ENCODE measurements at regions not wholly inside any gene's neighbourhood (a gene's known extent, or its start where the extent isn't known, plus 50 kb on each side); places are given as distances from the start of the nearest gene placed in this dataset.

DNA sequence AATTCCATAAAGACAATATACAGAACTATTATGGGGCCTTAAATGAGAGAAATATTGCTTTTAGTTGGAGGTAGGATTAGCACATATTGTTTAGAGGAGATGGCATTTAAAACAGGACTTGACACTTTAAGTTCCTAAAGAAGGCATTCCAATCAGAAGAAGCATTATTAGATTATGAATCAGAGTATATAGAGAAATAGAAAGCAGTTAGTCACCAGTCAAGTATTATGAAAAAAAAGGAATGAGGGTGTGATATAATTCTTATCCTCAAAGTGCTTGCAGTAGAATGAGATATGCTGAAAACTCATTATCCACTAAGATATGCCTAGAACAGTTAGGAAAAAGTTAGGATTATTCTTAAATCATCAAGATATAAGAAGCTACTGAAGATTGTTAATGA lies 456.2 kb downstream of the ZNF385D start:
- H3K79me2 ChIP-seq (replicated peaks; ENCODE audit: insufficient read depth, low read length) = no peaks in the 10 kb centered on the region
- no peaks in the 10 kb centered on the region for H3F3A ChIP-seq (ENCODE audit: insufficient read depth, low read length, poor library complexity, severe bottlenecking)
- H2AFZ ChIP-seq (ENCODE audit: low read depth, low read length) = no peak overlapping the region
- no peak overlapping the region for H3K4me2 ChIP-seq (ENCODE audit: low read length)
- no peak overlapping the region for H3K9ac ChIP-seq (ENCODE audit: low read length)
- no peaks in the 10 kb centered on the region for H3K9me3 ChIP-seq (ENCODE audit: low read length)
- H3K27me3 ChIP-seq (ENCODE audit: insufficient read depth, low read depth, low read length) = no peaks in the 10 kb centered on the region
- no peaks in the 10 kb centered on the region for H4K20me1 ChIP-seq (ENCODE audit: insufficient read depth)
- no peak overlapping the region for H3K27ac ChIP-seq (ENCODE audit: low read length)
- TF ChIP-seq MXI1 (conservative IDR thresholded peaks at IDR 0.05; ENCODE audit: poor library complexity, severe bottlenecking) = no peak
- TF ChIP-seq RAD21 (conservative IDR thresholded peaks at IDR 0.05) = no peak
- TF ChIP-seq POLR2AphosphoS5 (IDR thresholded peaks at IDR 0.05) = no peak
- TF ChIP-seq EZH2 (IDR thresholded peaks at IDR 0.05; ENCODE audit: borderline replicate concordance, insufficient read depth, low read length, poor library complexity, severe bottlenecking) = no peak
- TF ChIP-seq EP300 (conservative IDR thresholded peaks at IDR 0.05; ENCODE audit: poor library complexity, severe bottlenecking) = no peak
- TF ChIP-seq, protein P1, sequence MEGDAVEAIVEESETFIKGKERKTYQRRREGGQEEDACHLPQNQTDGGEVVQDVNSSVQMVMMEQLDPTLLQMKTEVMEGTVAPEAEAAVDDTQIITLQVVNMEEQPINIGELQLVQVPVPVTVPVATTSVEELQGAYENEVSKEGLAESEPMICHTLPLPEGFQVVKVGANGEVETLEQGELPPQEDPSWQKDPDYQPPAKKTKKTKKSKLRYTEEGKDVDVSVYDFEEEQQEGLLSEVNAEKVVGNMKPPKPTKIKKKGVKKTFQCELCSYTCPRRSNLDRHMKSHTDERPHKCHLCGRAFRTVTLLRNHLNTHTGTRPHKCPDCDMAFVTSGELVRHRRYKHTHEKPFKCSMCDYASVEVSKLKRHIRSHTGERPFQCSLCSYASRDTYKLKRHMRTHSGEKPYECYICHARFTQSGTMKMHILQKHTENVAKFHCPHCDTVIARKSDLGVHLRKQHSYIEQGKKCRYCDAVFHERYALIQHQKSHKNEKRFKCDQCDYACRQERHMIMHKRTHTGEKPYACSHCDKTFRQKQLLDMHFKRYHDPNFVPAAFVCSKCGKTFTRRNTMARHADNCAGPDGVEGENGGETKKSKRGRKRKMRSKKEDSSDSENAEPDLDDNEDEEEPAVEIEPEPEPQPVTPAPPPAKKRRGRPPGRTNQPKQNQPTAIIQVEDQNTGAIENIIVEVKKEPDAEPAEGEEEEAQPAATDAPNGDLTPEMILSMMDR (IDR thresholded peaks at IDR 0.05; ENCODE audit: poor library complexity, severe bottlenecking) = no peak
- no peak for TF ChIP-seq TAF1 (IDR thresholded peaks at IDR 0.05; ENCODE audit: low read depth)
- TF ChIP-seq, protein P2, sequence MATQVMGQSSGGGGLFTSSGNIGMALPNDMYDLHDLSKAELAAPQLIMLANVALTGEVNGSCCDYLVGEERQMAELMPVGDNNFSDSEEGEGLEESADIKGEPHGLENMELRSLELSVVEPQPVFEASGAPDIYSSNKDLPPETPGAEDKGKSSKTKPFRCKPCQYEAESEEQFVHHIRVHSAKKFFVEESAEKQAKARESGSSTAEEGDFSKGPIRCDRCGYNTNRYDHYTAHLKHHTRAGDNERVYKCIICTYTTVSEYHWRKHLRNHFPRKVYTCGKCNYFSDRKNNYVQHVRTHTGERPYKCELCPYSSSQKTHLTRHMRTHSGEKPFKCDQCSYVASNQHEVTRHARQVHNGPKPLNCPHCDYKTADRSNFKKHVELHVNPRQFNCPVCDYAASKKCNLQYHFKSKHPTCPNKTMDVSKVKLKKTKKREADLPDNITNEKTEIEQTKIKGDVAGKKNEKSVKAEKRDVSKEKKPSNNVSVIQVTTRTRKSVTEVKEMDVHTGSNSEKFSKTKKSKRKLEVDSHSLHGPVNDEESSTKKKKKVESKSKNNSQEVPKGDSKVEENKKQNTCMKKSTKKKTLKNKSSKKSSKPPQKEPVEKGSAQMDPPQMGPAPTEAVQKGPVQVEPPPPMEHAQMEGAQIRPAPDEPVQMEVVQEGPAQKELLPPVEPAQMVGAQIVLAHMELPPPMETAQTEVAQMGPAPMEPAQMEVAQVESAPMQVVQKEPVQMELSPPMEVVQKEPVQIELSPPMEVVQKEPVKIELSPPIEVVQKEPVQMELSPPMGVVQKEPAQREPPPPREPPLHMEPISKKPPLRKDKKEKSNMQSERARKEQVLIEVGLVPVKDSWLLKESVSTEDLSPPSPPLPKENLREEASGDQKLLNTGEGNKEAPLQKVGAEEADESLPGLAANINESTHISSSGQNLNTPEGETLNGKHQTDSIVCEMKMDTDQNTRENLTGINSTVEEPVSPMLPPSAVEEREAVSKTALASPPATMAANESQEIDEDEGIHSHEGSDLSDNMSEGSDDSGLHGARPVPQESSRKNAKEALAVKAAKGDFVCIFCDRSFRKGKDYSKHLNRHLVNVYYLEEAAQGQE (IDR thresholded peaks at IDR 0.05; ENCODE audit: borderline replicate concordance) = no peak
- no peak for TF ChIP-seq SMC3 (conservative IDR thresholded peaks at IDR 0.05; ENCODE audit: poor library complexity)
- H3K36me3 ChIP-seq (ENCODE audit: insufficient read depth, low read length) = no peaks in the 10 kb centered on the region
- H3K9me2 ChIP-seq (ENCODE audit: insufficient read depth, low read length) = no peaks in the 10 kb centered on the region
- H3K4me3 ChIP-seq (ENCODE audit: low read length) = no peak overlapping the region

DNA sequence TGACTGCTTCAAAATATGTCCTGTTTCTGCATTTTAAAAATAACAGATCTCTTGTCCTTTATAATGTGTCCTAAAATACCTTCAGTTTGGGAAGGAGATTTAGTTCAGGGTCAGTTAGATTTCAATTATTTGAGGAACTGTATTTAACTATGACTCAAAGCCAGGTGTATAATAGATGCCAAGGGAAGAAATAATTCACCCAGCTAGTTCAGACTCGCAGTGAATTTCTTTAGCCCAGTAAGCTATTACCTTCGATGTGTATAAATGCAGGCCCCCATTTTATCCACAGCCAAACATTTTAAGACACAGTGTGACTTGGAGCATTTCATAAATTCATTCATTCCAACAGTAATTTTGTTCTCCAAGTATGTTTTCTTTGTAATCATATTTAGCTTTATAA lies 458.0 kb downstream of the ZNF385D start:
- H3K36me3 ChIP-seq (ENCODE audit: insufficient read depth, low read length) = no peaks in the 10 kb centered on the region
- no peak overlapping the region for H3K4me2 ChIP-seq (ENCODE audit: low read length)
- no peaks in the 10 kb centered on the region for H3K9me2 ChIP-seq (ENCODE audit: insufficient read depth, low read length)
- H3K27ac ChIP-seq (ENCODE audit: low read length) = no peak overlapping the region
- no peaks in the 10 kb centered on the region for H3K27me3 ChIP-seq (ENCODE audit: insufficient read depth, low read depth, low read length)
- no peaks in the 10 kb centered on the region for H3K9me3 ChIP-seq (ENCODE audit: low read length)
- H3K79me2 ChIP-seq (replicated peaks; ENCODE audit: insufficient read depth, low read length) = no peaks in the 10 kb centered on the region
- H3F3A ChIP-seq (ENCODE audit: insufficient read depth, low read length, poor library complexity, severe bottlenecking) = no peaks in the 10 kb centered on the region
- TF ChIP-seq RAD21 (conservative IDR thresholded peaks at IDR 0.05) (no peak), EP300 (conservative IDR thresholded peaks at IDR 0.05; ENCODE audit: poor library complexity, severe bottlenecking) (no peak), MXI1 (conservative IDR thresholded peaks at IDR 0.05; ENCODE audit: poor library complexity, severe bottlenecking) (no peak), SMC3 (conservative IDR thresholded peaks at IDR 0.05; ENCODE audit: poor library complexity) (no peak), EZH2 (IDR thresholded peaks at IDR 0.05; ENCODE audit: borderline replicate concordance, insufficient read depth, low read length, poor library complexity, severe bottlenecking) (no peak), POLR2AphosphoS5 (IDR thresholded peaks at IDR 0.05) (no peak), TAF1 (IDR thresholded peaks at IDR 0.05; ENCODE audit: low read depth) (no peak)
- TF ChIP-seq, protein P2 (IDR thresholded peaks at IDR 0.05; ENCODE audit: borderline replicate concordance) = no peak
- TF ChIP-seq, protein P1 (IDR thresholded peaks at IDR 0.05; ENCODE audit: poor library complexity, severe bottlenecking) = no peak
- no peak overlapping the region for H3K4me3 ChIP-seq (ENCODE audit: low read length)
- H3K9ac ChIP-seq (ENCODE audit: low read length) = no peak overlapping the region
- H4K20me1 ChIP-seq (ENCODE audit: insufficient read depth) = no peaks in the 10 kb centered on the region
- no peak overlapping the region for H2AFZ ChIP-seq (ENCODE audit: low read depth, low read length)

Data from neural cell (in vitro differentiated cells).